Caki2 (cell line): ENCODE measurements at regions not wholly inside any gene's neighbourhood (a gene's known extent, or its start where the extent isn't known, plus 50 kb on each side); places are given as distances from the start of the nearest gene placed in this dataset.

Experiments used
- DNase-seq: peaks from one replicate; pipeline ENCODE4 v3.0.0-alpha.2; 2015; ENCODE audit warnings: low read depth
- in situ Hi-C: cut with HindIII; loops from 2 replicates; pipeline ENCODE4 v1.10.0; 2016; ENCODE audit warnings: low sequenced_read_pairs, low pct_unique_long_range_greater_than_20kb, mixed read lengths

DNA sequence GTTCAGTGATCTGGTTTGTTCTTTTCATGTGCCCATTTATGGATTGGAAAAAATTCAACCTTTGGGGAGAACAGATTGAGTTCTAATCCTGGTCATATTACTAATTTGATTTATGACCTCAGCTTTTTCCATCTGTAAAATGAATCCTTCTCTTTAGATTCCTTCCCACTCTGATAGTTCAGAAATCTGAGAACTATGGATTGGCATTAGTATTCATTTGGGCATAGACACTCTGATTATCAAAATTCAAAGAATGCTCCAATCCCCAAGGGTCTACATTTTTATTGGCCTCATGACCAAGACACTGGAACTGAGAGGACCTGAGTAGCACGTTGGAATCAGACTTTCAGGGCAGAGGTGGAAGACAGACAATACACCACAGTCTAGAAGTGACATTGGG is 405.9 kb upstream of the PAPPA start:
- DNase-seq: no peak
- in situ Hi-C loops: no loop called here

DNA sequence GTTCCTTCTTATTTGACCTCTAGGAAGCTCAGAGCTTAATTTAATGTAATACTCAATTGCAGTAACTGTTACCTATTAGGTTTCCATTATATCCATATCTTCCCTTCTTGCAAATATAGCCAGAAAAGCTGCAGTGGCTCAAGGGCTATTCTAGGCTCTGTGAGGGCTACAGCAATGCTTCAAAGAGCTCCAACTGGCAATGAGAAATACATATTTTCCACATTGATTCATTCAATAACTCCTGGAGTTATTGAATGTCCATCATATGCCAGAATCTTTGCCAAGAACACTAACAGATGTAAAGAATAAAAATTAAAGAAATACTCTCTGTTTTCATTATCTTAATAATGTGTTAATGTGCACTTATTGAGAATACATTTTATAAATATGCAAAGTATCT is 396.9 kb upstream of the PAPPA start:
- no peak for DNase-seq
- in situ Hi-C loops: no loop called here

DNA sequence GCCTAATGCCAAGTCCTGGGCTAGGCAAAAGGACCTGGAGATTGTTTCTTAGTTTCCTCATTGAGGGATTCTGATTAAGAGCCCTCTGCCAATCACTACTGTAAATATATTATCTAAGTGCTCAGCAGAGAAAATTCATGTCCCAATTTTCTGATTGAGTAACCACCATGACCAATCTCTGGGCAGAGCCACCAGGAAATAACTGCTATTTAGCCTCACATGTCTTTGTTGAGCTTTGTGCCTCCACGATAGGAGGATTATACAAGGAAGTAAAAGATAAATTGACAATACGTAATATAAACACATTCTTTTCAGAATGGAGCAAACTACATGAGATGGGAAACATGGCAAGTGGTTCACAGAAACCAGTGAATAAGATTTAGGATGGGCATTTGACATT is 396.1 kb upstream of the PAPPA start:
- in situ Hi-C loops: no loop called here
- peak; percentile 29 for DNase-seq

DNA sequence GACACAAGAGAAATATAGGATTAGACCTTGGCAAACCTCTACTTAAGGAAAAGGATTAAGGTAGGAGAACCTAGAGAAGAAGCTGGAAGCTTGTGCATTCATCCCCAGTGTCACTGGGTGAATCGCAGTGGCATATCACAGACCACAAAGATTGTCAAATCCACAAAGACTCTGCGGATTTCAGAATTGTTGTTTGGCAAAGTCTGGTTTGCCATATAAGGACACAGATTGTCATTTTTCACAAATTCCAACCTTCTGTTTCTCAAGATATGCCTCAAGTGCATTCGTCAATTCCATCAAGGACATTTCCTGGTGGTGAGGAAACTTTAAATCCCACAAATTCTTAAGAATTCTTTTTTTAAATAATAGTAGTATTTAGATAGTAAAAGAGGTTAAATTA is 395.1 kb upstream of the PAPPA start:
- DNase-seq: no peak
- in situ Hi-C loops: no loop called here

DNA sequence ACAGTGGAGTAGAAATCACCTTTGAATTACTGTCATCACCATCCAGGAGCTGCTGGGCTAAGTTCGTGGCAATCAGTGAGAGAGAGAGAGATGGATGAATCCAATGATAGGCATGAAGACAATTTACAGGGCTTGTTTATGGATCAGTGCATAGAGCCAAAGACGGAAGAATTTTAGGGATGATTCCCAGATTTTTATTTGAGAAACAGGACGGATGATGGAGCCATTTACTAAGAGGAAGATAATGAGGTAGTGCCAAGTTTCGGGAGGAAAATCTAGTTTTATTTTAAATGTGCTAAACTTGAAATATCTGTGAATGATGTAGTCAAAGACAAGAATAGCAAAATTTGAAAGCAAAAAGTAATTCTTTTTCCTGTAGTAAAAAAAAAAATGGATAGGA is 394.2 kb upstream of the PAPPA start:
- no peak for DNase-seq
- in situ Hi-C loops: no loop called here

DNA sequence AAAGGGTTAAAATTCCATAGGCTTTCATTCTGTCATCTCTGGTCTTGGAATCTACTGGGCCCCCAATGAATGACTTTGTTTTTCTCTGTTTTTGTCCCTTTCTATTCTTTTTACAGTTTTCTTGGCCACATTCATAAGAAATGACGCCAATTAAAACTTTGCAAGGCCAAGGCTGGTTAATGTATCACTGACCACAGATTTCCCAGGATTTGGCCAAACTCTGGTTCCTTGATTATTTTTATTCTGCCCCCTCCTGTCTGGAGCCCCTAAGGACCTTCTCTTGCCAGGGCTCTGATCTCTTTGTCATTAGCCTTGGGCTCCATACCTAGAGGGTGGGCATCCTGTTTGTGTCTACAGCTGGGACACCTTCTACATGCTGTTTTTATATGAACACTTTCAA is 388.9 kb upstream of the PAPPA start:
- in situ Hi-C loops: no loop called here
- peak; percentile 9 for DNase-seq

DNA sequence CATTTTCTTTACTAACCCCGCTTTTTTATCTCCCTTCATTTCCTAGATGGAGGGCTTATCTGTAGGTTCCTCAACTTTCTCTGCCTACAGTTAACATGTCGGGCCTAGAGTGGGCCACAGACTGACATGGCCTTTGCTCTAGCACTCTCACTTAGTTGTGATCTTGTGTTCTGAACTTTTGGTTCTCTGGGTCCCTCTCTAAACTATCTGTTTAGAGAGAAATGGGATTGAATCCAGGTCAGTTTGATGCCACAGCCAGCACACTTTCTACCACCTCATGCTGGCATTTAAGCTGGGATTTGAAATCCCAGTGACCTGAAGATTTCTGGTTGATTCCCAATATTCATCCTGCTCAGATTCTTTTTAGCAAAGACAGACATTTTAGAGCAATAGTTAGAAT is 388.5 kb upstream of the PAPPA start:
- no peak for DNase-seq
- in situ Hi-C loops: no loop called here

DNA sequence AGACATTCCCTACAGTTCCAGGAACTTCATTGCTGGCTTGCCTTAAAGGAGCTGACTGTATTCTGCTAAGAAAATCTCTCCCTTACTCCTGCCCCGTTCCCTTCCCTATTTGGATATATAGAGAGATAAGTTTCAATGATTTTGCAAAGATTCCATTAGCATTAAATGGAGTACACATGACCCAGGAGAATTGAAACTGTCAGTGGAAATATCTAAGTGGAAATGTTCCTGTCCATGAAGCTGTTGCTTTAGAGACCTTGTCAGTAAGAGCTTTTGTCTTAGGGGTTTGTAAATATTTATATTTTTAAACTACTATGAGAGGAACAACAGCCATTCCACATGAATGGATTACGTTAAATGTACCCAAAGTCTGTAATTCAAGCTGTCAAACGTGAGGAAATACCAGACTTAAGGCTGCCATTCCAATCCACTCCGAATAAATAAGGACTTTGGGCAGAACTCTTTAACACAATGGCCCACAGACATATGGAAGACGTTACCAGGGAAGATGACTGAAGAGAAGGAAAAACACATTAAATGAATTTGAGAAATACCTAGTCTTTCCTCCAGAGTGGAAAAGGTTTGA is 387.1 kb upstream of the PAPPA start:
- in situ Hi-C loops: no loop called here

DNA sequence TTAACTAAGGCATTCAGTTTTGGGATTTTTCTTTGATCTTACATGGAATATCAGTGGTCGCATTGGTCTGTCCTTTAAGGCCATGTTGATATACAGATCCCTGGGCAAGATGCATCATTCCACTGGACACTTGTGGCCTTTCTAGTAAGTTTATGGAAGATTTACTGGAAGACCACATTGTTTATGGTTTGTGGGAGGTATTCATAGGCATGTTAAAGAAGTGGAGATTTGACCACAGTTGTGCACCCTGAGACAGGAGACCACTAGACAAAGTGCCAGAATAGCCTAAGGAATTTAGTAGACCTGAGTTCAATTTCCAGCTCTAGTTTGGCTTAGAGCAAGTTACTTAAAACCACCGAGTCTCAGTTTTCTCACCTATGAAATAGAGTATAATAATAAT is 383.1 kb upstream of the PAPPA start:
- in situ Hi-C loops: no loop called here
- no peak for DNase-seq

More for the DNA sequence above, 387.1 kb upstream of the PAPPA start:
- DNase-seq: no peak

DNA sequence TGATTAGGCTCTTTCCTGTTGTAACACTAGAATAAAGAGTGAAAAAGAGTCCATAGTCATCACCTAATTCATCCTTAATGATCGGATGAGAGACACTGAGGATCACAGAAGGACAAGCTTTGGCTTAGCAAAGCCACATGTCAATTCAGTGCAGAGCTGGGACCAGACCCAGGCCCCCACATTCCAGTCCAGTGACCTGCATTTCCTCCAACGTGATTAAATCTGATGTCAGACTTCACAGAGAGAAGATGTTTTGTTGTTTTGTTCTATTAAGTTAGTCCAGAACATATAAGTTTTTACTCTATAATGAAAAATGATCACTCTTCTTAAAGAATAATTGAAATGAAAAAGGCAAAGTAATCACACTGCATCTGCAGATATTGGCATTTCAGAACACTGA is 377.9 kb upstream of the PAPPA start:
- in situ Hi-C loops: no loop called here
- no peak for DNase-seq

DNA sequence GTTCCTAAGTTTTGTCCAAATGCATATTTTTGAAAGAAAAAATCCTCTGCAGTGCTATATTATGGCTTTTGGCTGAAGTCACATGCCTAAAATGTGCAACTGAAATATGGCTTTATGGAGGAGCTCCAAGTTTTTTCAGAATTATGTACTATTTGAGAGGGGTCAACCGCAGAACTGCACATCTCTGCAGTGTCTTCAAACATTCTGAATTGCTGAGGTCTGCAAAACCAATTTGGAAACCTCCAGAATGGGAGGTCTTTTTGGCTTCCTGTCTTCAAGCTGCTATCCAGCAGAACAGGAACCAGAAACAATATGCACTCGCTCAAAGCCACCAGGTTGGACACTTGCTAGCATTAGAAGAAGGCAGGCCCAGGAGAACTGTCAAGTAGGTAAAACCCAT is 376.0 kb upstream of the PAPPA start:
- DNase-seq: no peak
- in situ Hi-C loops: no loop called here

DNA sequence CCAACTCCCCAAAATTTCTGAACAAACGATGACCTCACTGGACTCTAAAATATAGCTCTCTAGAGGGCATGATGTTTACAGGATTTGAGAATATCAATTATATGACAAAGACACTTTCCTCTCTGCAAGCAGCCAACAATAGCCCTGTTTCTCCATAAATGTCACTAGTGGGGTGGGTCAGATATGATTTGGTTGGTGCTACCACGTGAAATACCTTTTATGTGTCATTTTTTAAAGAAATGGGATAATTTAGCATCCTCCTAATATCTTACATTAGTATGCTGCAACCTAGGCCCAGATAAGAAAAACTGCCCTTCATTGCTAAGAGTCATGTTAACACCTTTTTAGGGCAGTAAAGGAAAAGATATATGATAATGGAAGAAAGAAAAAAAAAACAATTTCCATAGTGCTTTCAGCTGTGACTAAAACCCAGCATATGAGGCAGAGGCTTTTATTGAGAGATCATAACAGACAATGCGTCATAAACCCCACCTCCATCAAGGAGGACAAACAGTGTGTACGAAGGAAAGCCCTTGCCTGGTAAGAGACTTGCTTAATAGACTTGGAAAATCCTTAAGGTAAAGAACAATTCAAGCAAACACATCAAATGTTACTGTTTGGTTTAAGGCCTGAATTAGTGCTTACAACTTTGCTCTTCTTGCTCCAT is 372.4 kb upstream of the PAPPA start:
- in situ Hi-C loops: no loop called here
- DNase-seq: no peak

DNA sequence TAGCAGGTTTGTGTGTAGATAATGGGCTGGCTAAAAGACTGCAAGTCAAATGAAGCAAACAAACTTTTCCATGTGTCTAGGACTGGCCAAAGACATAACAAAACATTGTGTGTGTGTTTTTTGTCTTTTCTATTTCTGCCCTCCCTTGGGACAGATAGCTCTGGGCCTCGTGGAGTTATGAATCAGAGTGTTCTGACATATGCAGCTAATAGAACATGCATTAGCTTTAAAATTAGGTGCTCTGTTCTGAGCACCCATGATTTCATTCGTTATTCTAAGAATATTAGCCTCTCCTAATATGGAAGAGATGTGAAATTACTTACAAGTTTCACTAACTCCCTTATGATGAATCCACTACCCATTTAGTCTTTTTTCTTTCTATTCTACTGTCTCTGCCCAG is 367.3 kb upstream of the PAPPA start:
- in situ Hi-C loops: no loop called here
- no peak for DNase-seq

DNA sequence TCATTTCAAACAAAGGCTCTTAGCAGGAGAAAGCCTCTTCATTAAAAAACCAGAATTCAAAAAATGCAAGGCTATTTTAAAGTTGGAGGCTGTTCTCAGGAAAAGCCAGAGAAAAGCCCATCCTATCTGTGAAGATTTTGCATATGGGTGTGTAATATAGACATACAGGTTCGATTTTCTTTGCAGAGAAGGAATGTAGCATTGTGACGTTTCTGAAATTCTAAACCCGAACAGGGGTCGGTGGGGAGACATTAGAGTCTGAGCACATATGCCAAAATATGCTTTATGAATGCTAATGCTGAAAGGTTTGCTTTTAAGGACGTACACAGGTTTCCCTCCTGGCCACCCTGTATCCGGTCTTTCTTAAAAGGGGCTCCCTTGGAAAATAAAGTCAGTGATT is 363.1 kb upstream of the PAPPA start:
- in situ Hi-C loops: no loop called here
- no peak for DNase-seq

DNA sequence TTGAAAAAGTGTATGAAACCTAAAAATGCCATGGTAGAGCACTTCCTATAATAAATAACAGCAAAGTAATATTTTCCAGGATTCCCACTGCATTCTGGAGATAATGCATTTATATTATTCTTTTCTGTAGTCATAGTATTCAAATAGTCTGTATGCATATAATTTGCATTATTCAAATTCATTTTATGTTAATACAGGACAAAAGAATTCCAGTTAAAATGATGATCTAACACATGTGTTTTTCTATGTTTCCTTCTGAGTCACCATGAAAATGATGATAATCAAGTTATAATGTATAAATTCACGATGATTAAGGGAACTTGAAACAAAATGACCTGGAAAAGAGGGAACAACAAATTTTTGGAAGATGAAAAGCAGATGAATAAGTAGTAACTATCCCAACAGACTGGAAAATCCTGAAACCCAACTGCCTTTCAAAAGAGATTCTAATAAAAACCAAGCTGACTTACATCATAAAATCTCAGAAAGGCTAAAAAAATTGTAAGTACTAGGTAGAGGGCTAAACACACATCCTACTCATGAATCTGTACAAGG is 358.6 kb upstream of the PAPPA start:
- in situ Hi-C loops: no loop called here
- no peak for DNase-seq

DNA sequence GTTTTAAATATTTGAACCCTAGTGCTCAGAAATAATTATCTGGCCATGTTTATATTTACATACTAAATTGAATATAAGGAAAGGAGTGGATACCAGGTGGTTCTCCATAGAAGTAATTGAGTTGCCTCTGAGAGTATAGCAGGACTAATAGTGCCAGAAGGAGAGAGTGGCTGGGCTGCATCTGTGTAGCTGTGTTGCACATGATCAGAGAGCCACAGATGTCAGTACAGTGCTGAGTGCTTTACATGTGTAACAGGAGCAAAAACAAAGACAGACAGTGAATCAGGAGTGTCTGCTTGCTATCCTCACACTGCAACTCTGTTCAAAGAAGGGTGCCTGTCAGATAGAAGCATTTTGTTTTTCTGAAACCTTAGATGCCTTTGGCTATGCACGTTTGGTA is 353.9 kb upstream of the PAPPA start:
- DNase-seq: no peak
- in situ Hi-C loops: no loop called here

DNA sequence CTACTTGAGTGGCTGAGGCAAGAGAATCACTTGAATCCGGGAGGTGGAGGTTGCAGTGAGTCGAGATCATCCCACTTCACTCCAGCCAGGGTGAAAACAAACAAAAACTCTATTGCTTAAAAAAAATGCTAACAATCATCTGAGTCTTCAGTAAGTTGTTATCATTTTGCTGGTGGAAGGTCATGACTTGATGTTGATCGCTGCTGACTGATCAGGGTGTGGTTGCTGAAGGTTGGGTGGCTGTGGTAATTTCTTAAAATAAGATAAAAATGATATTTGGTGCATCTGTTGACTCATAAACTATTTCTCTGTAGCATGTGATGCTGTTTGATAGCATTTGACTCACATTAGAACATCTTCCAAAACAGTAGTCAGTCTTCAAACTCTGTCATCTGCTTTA is 349.4 kb upstream of the PAPPA start:
- DNase-seq: no peak

DNA sequence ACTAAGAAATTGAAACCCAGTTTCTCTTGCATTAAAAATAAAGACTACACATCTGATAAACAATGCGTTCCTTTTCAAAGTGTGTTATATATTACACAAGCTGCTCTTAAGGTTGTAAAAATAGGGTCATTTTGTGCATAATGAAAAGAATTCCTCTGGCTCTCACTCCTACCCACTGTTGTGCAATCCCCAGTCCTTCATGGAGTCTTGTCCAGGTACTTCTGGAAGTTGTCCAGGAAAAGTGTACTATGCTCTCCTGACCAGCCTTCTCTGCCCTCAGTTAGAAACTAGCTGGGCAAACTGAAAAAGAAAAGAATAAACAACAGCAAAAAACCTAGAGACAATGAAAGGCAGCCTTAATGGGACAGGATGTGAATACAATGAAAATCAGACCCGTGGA is 345.5 kb upstream of the PAPPA start:
- in situ Hi-C loops: no loop called here
- no peak for DNase-seq

More for the DNA sequence above, 349.4 kb upstream of the PAPPA start:
- in situ Hi-C loops: no loop called here

DNA sequence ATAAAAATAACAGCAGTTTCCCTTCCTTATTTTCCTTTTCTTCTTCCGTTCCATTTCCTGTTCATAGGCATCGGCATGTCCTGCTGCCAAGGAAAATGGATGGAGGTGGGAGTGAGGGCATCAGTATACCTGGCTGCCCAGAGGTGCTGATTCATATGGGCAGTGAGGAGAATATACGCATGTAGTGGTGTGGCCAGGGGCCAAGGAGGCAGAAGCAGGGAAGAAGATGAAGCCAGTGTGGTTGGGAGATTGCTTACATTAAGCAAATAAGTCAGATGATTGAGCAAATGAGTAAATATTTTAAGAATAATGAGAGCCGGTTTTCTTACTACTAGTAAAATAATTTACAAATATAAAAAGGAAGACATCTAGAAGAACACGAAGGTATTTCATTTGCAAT is 344.9 kb upstream of the PAPPA start:
- DNase-seq: no peak
- in situ Hi-C loops: no loop called here

DNA sequence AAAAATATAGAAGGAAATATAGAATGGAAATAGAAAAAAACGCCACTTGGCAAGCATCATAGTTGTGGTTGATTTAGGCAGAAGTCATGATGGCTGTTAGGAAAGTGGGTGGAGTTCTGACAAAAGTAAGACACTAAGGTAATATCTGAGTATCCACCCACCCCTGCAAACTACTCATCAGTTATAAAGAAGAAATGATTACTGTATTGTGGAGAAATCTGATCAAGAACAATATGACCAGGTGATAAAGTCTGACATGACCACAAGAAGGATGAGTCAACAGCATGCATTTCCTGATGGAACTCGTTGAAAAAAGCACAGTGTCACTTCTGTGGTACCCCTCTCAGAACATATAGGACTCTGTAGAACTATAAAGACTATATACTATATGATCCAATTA is 343.4 kb upstream of the PAPPA start:
- in situ Hi-C loops: no loop called here

More for the DNA sequence above, 343.4 kb upstream of the PAPPA start:
- DNase-seq: no peak
